ENCODE measurements at regions not wholly inside any gene's neighbourhood (a gene's known extent, or its start where the extent isn't known, plus 50 kb on each side); places are given as distances from the start of the nearest gene placed in this dataset.

GRCh38 chr2:196444442-196444841 is 195.1 kb upstream of the CCDC150 start:
- TF ChIP-seq TAF1 (IDR thresholded peaks at IDR 0.05; ENCODE audit: low read depth) (no peak), TEAD4 (IDR thresholded peaks at IDR 0.05) (no peak), MAX (IDR thresholded peaks at IDR 0.05) (no peak), TCF12 (IDR thresholded peaks at IDR 0.05; ENCODE audit: low read depth) (no peak), EP300 (IDR thresholded peaks at IDR 0.05; ENCODE audit: borderline replicate concordance) (no peak), FOXM1 (IDR thresholded peaks at IDR 0.05; ENCODE audit: borderline replicate concordance, low read depth) (no peak), CEBPB (IDR thresholded peaks at IDR 0.05) (no peak), CREB1 (IDR thresholded peaks at IDR 0.05; ENCODE audit: low read depth) (no peak), EGR1 (IDR thresholded peaks at IDR 0.05) (no peak), RAD21 (IDR thresholded peaks at IDR 0.05; ENCODE audit: low read depth) (no peak), NFIC (IDR thresholded peaks at IDR 0.05) (no peak), ZBTB7A (IDR thresholded peaks at IDR 0.05; ENCODE audit: low read depth) (no peak), YY1 (IDR thresholded peaks at IDR 0.05; ENCODE audit: low read depth) (no peak)
- TF ChIP-seq, protein P1, sequence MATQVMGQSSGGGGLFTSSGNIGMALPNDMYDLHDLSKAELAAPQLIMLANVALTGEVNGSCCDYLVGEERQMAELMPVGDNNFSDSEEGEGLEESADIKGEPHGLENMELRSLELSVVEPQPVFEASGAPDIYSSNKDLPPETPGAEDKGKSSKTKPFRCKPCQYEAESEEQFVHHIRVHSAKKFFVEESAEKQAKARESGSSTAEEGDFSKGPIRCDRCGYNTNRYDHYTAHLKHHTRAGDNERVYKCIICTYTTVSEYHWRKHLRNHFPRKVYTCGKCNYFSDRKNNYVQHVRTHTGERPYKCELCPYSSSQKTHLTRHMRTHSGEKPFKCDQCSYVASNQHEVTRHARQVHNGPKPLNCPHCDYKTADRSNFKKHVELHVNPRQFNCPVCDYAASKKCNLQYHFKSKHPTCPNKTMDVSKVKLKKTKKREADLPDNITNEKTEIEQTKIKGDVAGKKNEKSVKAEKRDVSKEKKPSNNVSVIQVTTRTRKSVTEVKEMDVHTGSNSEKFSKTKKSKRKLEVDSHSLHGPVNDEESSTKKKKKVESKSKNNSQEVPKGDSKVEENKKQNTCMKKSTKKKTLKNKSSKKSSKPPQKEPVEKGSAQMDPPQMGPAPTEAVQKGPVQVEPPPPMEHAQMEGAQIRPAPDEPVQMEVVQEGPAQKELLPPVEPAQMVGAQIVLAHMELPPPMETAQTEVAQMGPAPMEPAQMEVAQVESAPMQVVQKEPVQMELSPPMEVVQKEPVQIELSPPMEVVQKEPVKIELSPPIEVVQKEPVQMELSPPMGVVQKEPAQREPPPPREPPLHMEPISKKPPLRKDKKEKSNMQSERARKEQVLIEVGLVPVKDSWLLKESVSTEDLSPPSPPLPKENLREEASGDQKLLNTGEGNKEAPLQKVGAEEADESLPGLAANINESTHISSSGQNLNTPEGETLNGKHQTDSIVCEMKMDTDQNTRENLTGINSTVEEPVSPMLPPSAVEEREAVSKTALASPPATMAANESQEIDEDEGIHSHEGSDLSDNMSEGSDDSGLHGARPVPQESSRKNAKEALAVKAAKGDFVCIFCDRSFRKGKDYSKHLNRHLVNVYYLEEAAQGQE (IDR thresholded peaks at IDR 0.05; ENCODE audit: low read depth), result no peak
- TF ChIP-seq, protein P2, sequence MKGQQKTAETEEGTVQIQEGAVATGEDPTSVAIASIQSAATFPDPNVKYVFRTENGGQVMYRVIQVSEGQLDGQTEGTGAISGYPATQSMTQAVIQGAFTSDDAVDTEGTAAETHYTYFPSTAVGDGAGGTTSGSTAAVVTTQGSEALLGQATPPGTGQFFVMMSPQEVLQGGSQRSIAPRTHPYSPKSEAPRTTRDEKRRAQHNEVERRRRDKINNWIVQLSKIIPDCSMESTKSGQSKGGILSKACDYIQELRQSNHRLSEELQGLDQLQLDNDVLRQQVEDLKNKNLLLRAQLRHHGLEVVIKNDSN (IDR thresholded peaks at IDR 0.05), result no peak

DNA sequence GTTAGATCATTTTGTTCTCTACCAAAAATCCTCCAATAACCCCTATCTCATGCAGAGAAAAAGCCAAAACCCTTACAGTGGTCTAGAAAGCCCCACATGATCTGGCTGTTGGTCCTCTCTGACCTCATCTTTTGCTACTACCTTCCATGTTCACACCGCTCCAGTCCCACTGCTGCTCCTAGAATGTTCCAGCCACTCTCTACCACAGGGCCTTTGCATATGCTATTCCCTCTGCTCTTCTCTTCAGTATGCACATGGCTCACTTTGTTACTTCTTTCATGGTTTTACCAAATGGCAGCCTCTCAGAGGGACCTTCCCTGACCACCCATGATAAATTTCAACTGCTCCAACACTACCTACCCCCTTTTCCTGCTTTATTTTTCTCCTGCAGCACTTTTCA is 193.5 kb upstream of the CCDC150 start:
- TF ChIP-seq CREB1 (IDR thresholded peaks at IDR 0.05; ENCODE audit: low read depth), result no peak
- no peak for TF ChIP-seq NFIC (IDR thresholded peaks at IDR 0.05)
- no peak for TF ChIP-seq TEAD4 (IDR thresholded peaks at IDR 0.05)
- no peak for TF ChIP-seq YY1 (IDR thresholded peaks at IDR 0.05; ENCODE audit: low read depth)
- TF ChIP-seq RAD21 (IDR thresholded peaks at IDR 0.05; ENCODE audit: low read depth), result no peak
- no peak for TF ChIP-seq TAF1 (IDR thresholded peaks at IDR 0.05; ENCODE audit: low read depth)
- TF ChIP-seq TCF12 (IDR thresholded peaks at IDR 0.05; ENCODE audit: low read depth), result no peak
- no peak for TF ChIP-seq FOXM1 (IDR thresholded peaks at IDR 0.05; ENCODE audit: borderline replicate concordance, low read depth)
- TF ChIP-seq, protein P2 (IDR thresholded peaks at IDR 0.05), result no peak
- no peak for TF ChIP-seq CEBPB (IDR thresholded peaks at IDR 0.05)
- TF ChIP-seq EP300 (IDR thresholded peaks at IDR 0.05; ENCODE audit: borderline replicate concordance), result no peak
- TF ChIP-seq, protein P1 (IDR thresholded peaks at IDR 0.05; ENCODE audit: low read depth), result no peak
- TF ChIP-seq EGR1 (IDR thresholded peaks at IDR 0.05), result no peak
- no peak for TF ChIP-seq ZBTB7A (IDR thresholded peaks at IDR 0.05; ENCODE audit: low read depth)

- TF ChIP-seq, protein P1 (IDR thresholded peaks at IDR 0.05; ENCODE audit: low read depth), result no peak
- no peak for TF ChIP-seq FOXM1 (IDR thresholded peaks at IDR 0.05; ENCODE audit: borderline replicate concordance, low read depth)
- TF ChIP-seq TEAD4 (IDR thresholded peaks at IDR 0.05), result no peak
- TF ChIP-seq CEBPB (IDR thresholded peaks at IDR 0.05), result no peak
- no peak for TF ChIP-seq MAX (IDR thresholded peaks at IDR 0.05)
- TF ChIP-seq TAF1 (IDR thresholded peaks at IDR 0.05; ENCODE audit: low read depth), result no peak
- TF ChIP-seq, protein P2 (IDR thresholded peaks at IDR 0.05), result no peak
- TF ChIP-seq CREB1 (IDR thresholded peaks at IDR 0.05; ENCODE audit: low read depth), result no peak
- no peak for TF ChIP-seq NFIC (IDR thresholded peaks at IDR 0.05)
- TF ChIP-seq TCF12 (IDR thresholded peaks at IDR 0.05; ENCODE audit: low read depth), result no peak
- TF ChIP-seq YY1 (IDR thresholded peaks at IDR 0.05; ENCODE audit: low read depth), result no peak
- no peak for TF ChIP-seq RAD21 (IDR thresholded peaks at IDR 0.05; ENCODE audit: low read depth)
- TF ChIP-seq EGR1 (IDR thresholded peaks at IDR 0.05), result no peak
- TF ChIP-seq ZBTB7A (IDR thresholded peaks at IDR 0.05; ENCODE audit: low read depth), result no peak
- TF ChIP-seq EP300 (IDR thresholded peaks at IDR 0.05; ENCODE audit: borderline replicate concordance), result no peak
Observed at GRCh38 chr2:196448407-196449079, 191.0 kb upstream of the CCDC150 start.
